Activated CD4-positive, alpha-beta T cell treated with anti-CD3 and anti-CD28 coated beads for 4 hours (primary cell): ENCODE measurements at regions not wholly inside any gene's neighbourhood (a gene's known extent, or its start where the extent isn't known, plus 50 kb on each side); places are given as distances from the start of the nearest gene placed in this dataset.

Experiments
- DNase-seq, 2 donors: peaks; one replicate each; pipeline ENCODE4 v3.0.0-alpha.2; 2020

GRCh38 chr6:126152372-126152745 lies 166.0 kb downstream of the TRMT11 start:
- DNase-seq: no peak

GRCh38 chr6:126153661-126154060 lies 167.3 kb downstream of the TRMT11 start:
- DNase-seq: no peak

GRCh38 chr6:126156973-126157372 lies 170.6 kb downstream of the TRMT11 start:
- DNase-seq: no peak

GRCh38 chr6:126167726-126168125 lies 172.2 kb upstream of the CENPW start:
- no peak for DNase-seq

GRCh38 chr6:126170433-126170832 lies 169.5 kb upstream of the CENPW start:
- DNase-seq: no peak

- DNase-seq: peak; percentile 1 to 5
Observed at GRCh38 chr6:126170978-126171382, 168.9 kb upstream of the CENPW start.

- DNase-seq: no peak
Observed at GRCh38 chr6:126172131-126172530, 167.8 kb upstream of the CENPW start.

GRCh38 chr6:126173265-126173664 lies 166.7 kb upstream of the CENPW start:
- no peak for DNase-seq

GRCh38 chr6:126174697-126175096 lies 165.2 kb upstream of the CENPW start:
- DNase-seq: no peak

GRCh38 chr6:126175251-126175650 lies 164.7 kb upstream of the CENPW start:
- DNase-seq: no peak

GRCh38 chr6:126176282-126176681 lies 163.6 kb upstream of the CENPW start:
- DNase-seq: no peak

GRCh38 chr6:126180585-126180984 lies 159.3 kb upstream of the CENPW start:
- DNase-seq: no peak

- no peak for DNase-seq
Observed at GRCh38 chr6:126181173-126181741, 158.7 kb upstream of the CENPW start.

GRCh38 chr6:126181890-126182289 lies 158.0 kb upstream of the CENPW start:
- DNase-seq: no peak

GRCh38 chr6:126182650-126183311 lies 157.1 kb upstream of the CENPW start:
- no peak for DNase-seq

GRCh38 chr6:126185774-126186173 lies 154.1 kb upstream of the CENPW start:
- no peak for DNase-seq

GRCh38 chr6:126188279-126188909 lies 151.5 kb upstream of the CENPW start:
- DNase-seq: no peak

GRCh38 chr6:126195625-126196236 lies 144.2 kb upstream of the CENPW start:
- no peak for DNase-seq

- no peak for DNase-seq
Observed at GRCh38 chr6:126198631-126199030, 141.3 kb upstream of the CENPW start.

GRCh38 chr6:126199466-126199865 lies 140.4 kb upstream of the CENPW start:
- DNase-seq: no peak

GRCh38 chr6:126202707-126203106 lies 137.2 kb upstream of the CENPW start:
- DNase-seq: no peak

GRCh38 chr6:126204126-126204525 lies 135.8 kb upstream of the CENPW start:
- DNase-seq: no peak

- DNase-seq: no peak
Observed at GRCh38 chr6:126204598-126204997, 135.3 kb upstream of the CENPW start.
